GM06990 (cell line): ENCODE measurements at regions not wholly inside any gene's neighbourhood (a gene's known extent, or its start where the extent isn't known, plus 50 kb on each side); places are given as distances from the start of the nearest gene placed in this dataset.

ENCODE experiments used
- DNase-seq: peaks from one replicate; pipeline ENCODE4 v3.0.0-alpha.2; 2011; ENCODE audit not compliant: insufficient read length; ENCODE audit errors: extremely low read depth
- H3K27me3 ChIP-seq: replicated peaks from 2 replicates; pipeline ENCODE4 v1.6.0; 2011; ENCODE audit warnings: low read length; ENCODE audit not compliant: control insufficient read depth, insufficient read depth
- H3K36me3 ChIP-seq: 2 replicates; pipeline ENCODE4 v1.5.1; 2011; ENCODE audit warnings: low read length; ENCODE audit not compliant: control insufficient read depth, insufficient read depth
- H3K4me3 ChIP-seq: replicated peaks from 2 replicates; pipeline ENCODE4 v1.5.1; 2011; ENCODE audit warnings: low read depth, mild to moderate bottlenecking, control low read depth, low read length
- CTCF ChIP-seq: IDR thresholded peaks from 2 replicates; pipeline ENCODE4 v1.5.1; 2011; ENCODE audit warnings: low read length, control low read depth, mild to moderate bottlenecking, inconsistent platforms; ENCODE audit not compliant: insufficient read depth, poor library complexity, severe bottlenecking

- Histone ChIP-seq H3K27me3 (no peaks in the 10 kb centered on the region), H3K4me3 (no peak overlapping the region), H3K36me3 (no peaks in the 10 kb centered on the region)
- no peak for DNase-seq
- no peak for TF ChIP-seq CTCF
These were observed 296.6 kb downstream of the IRX2 start for GRCh38 chr5:2454876-2455275.

DNA sequence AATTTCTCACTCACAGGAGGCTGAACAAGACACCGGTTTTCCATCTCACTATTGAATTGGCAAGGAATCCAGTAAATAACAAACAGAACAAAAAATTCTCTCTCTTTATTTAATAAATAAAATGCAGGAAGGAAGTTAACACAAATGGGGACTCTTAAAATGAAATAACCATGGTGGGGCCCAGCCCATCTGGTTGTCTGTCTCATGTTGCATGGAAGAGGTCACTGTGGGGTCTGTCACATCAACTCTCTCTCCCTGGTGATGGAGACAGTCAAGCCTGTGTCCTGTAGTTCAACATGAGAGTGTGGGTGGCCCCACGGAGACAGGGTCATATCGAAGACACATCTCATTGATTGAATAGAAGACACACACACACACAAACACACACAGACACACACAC is 297.7 kb downstream of the IRX2 start:
- Histone ChIP-seq H3K36me3 (no peaks in the 10 kb centered on the region), H3K4me3 (no peak overlapping the region), H3K27me3 (no peaks in the 10 kb centered on the region)
- DNase-seq, result no peak
- TF ChIP-seq CTCF, result no peak

- Histone ChIP-seq H3K36me3 (no peaks in the 10 kb centered on the region), H3K4me3 (no peak overlapping the region), H3K27me3 (no peaks in the 10 kb centered on the region)
- TF ChIP-seq CTCF, result no peak
- no peak for DNase-seq
These were observed 300.4 kb downstream of the IRX2 start for GRCh38 chr5:2451100-2451499.

GRCh38 chr5:2442496-2443354 is 308.8 kb downstream of the IRX2 start:
- H3K4me3 ChIP-seq, result no peak overlapping the region
- DNase-seq, result no peak
- no peaks in the 10 kb centered on the region for H3K36me3 ChIP-seq
- H3K27me3 ChIP-seq, result no peaks in the 10 kb centered on the region
- TF ChIP-seq CTCF, result no peak

DNA sequence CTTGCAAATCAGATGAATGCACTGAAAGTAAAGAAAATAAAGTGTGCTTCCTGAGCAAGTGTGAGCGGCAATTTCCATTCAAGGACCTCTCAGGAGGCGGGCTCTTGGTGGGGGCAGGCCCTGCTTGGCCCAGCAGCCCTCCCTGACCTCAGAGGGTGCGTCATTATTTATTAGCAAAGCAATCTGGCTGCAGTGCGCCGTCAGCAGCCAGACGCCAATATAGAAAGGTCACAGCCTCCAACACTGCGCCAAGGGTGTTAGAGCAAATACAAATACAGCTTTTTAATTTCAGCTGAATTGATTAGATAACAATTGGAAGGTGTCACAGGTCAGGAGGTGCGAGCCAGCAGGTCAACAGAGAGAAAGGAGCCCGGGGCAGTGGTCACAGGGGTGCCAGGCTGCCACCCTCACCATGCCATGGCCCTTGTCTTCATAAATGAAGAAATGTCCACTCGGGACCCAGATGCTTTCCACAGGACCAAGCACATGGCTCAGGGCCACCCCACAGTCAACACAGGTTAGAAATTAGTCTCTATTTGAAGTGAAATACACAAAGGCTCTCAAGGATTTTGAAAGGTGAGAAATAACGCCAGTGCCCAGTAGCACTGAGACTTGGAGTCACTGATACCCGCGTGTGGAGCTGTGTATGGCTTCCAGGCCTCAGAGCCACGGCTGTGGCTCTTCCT is 309.8 kb downstream of the IRX2 start:
- Histone ChIP-seq H3K36me3 (no peaks in the 10 kb centered on the region), H3K27me3 (no peaks in the 10 kb centered on the region), H3K4me3 (no peak overlapping the region)
- DNase-seq, result no peak
- no peak for TF ChIP-seq CTCF

DNA sequence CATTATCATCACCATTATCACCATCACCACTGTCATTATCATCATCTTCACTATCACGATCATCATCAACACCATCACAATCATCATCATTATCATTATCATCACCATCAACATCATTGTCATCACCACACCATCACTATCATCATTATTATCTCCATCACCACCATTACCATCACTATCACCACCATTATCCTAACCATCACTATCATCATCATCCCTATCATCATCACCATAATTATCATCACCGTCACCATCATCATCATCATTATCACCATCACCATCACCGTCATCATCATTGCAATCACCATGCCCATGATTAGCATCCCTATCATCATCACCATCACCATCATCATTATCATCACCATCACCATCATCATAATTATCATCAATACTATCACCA is 311.9 kb downstream of the IRX2 start:
- H3K36me3 ChIP-seq, result no peaks in the 10 kb centered on the region
- DNase-seq, result no peak
- H3K4me3 ChIP-seq, result no peak overlapping the region
- no peak for TF ChIP-seq CTCF
- no peaks in the 10 kb centered on the region for H3K27me3 ChIP-seq
